HCT116 (cell line): ENCODE measurements at regions not wholly inside any gene's neighbourhood (a gene's known extent, or its start where the extent isn't known, plus 50 kb on each side); places are given as distances from the start of the nearest gene placed in this dataset.

Experiments used
- ATAC-seq: fragments of 200-7000 bp; cut with Tn5 transposase; 2 replicates; pipeline ENCODE4 v1.9.1; 2020; ENCODE audit warnings: mild to moderate bottlenecking, moderate library complexity
- BruUV-seq: library from RNA; stranded (reverse); fragments of 400-500 nt; replicated peaks from 2 replicates; lab custom pipeline; 2021; lab: Mats Ljungman, UMichigan
- CTCF ChIA-PET: fragments of 300-600 bp; sonication (Branson Sonifier 250); formaldehyde crosslinking; loops from one replicate; lab custom pipeline; 2021; ENCODE audit warnings: antibody characterized with exemption; lab: Charles Lee
- POLR2A ChIA-PET: fragments of 300-600, 350-600 bp; sonication (Branson Sonifier 250); formaldehyde crosslinking; loops from one replicate; lab custom pipeline; 2021; ENCODE audit warnings: antibody characterized with exemption; lab: Charles Lee
- RAD21 ChIA-PET, 2 experiments: fragments of 300-600 bp; sonication (Branson Sonifier 250); formaldehyde crosslinking; loops; one replicate each; lab custom pipeline; 2023; ENCODE audit warnings: low total read pairs in 2 of 2; ENCODE audit not compliant: uncharacterized antibody in 2 of 2, unreplicated experiment in 2 of 2, low non-redundant PET in 1 of 2; lab: Charles Lee
- DNase-seq: peaks from one replicate; pipeline ENCODE4 v3.0.0-alpha.2; 2010; ENCODE audit warnings: low read depth, low spot score
- H2AFZ ChIP-seq: fragments of 200-600 bp; shearing (Covaris generic), sonication (generic); 2 replicates; pipeline ENCODE4 v1.6.1; 2017; ENCODE audit warnings: low read depth, mixed run types, mixed read lengths, antibody characterized with exemption, low read length; ENCODE audit not compliant: poor library complexity, severe bottlenecking
- H3K27ac ChIP-seq: 2 replicates; pipeline ENCODE4 v1.5.1; 2012; ENCODE audit warnings: low read depth, low read length
- H3K27me3 ChIP-seq: fragments of 200-600 bp; sonication (generic); 2 replicates; pipeline ENCODE4 v1.6.1; 2016; ENCODE audit warnings: mixed run types, low read length, mixed read lengths; ENCODE audit not compliant: insufficient read depth
- H3K36me3 ChIP-seq, 2 experiments: fragments of 200-500 bp in 1 of 2; fragments of 200-600 bp in 1 of 2; sonication (Bioruptor generic) in 1 of 2; sonication (generic) in 1 of 2; 2 replicates each; pipeline versions ENCODE4 v1.5.1 to v1.6.1; 2014 to 2016; ENCODE audit warnings: low read length in 2 of 2, inconsistent platforms in 1 of 2, mixed read lengths in 1 of 2, mixed run types in 1 of 2; ENCODE audit not compliant: insufficient read depth in 2 of 2, control insufficient read depth in 1 of 2
- H3K4me1 ChIP-seq, 2 experiments: fragments of 200-600 bp in 1 of 2; sonication (generic) in 1 of 2; 2 replicates each; pipeline versions ENCODE4 v1.5.1 to v1.6.1; 2012 to 2017; ENCODE audit warnings: low read length in 2 of 2, inconsistent platforms in 1 of 2, mild to moderate bottlenecking in 1 of 2, mixed read lengths in 1 of 2, mixed run types in 1 of 2, moderate library complexity in 1 of 2; ENCODE audit not compliant: insufficient read depth in 2 of 2, control insufficient read depth in 1 of 2
- H3K4me2 ChIP-seq: fragments of 200-600 bp; sonication (generic); 2 replicates; pipeline ENCODE4 v1.6.1; 2017; ENCODE audit warnings: mixed run types, low read length, mixed read lengths
- H3K4me3 ChIP-seq, 2 experiments: fragments of 200-600 bp in 1 of 2; sonication (generic) in 1 of 2; replicated peaks in 1 of 2; 2 replicates each; pipeline ENCODE4 v1.5.1; 2011 to 2016; ENCODE audit warnings: low read length in 2 of 2, control low read depth in 1 of 2, low read depth in 1 of 2, mild to moderate bottlenecking in 1 of 2, mixed read lengths in 1 of 2, mixed run types in 1 of 2
- H3K79me2 ChIP-seq: fragments of 200-600 bp; sonication (generic); 2 replicates; pipeline ENCODE4 v1.6.1; 2017; ENCODE audit warnings: mild to moderate bottlenecking, mixed run types, low read length, moderate library complexity, mixed read lengths; ENCODE audit not compliant: insufficient read depth
- H3K9ac ChIP-seq: fragments of 200-600 bp; sonication (generic); 2 replicates; pipeline ENCODE4 v1.6.1; 2016; ENCODE audit warnings: low read length, mixed read lengths
- H3K9me2 ChIP-seq: fragments of 200-600 bp; sonication (generic), shearing (Covaris generic); 2 replicates; pipeline ENCODE4 v1.6.1; 2017; ENCODE audit warnings: mixed run types, mild to moderate bottlenecking, moderate library complexity; ENCODE audit not compliant: insufficient read depth
- H3K9me3 ChIP-seq, 2 experiments: fragments of 200-500 bp in 1 of 2; fragments of 200-600 bp in 1 of 2; sonication (Bioruptor generic) in 1 of 2; sonication (generic) in 1 of 2; 2 replicates each; pipeline ENCODE4 v1.6.1; 2014 to 2017; ENCODE audit warnings: low read length in 2 of 2, mixed read lengths in 2 of 2, inconsistent platforms in 1 of 2, low read depth in 1 of 2, mild to moderate bottlenecking in 1 of 2, mixed run types in 1 of 2, moderate library complexity in 1 of 2; ENCODE audit not compliant: control insufficient read depth in 1 of 2, insufficient read depth in 1 of 2
- H4K20me1 ChIP-seq: fragments of 200-600 bp; sonication (generic), shearing (Covaris generic); 2 replicates; pipeline ENCODE4 v1.6.1; 2017; ENCODE audit warnings: mixed run types, mild to moderate bottlenecking, moderate library complexity; ENCODE audit not compliant: insufficient read depth
- CBX3 ChIP-seq: IDR thresholded peaks from 2 replicates; pipeline ENCODE4 v1.6.1; 2012; ENCODE audit warnings: low read depth
- ELF1 ChIP-seq: IDR thresholded peaks from 2 replicates; pipeline ENCODE4 v1.6.1; 2012; ENCODE audit warnings: low read depth, borderline replicate concordance
- FOSL1 ChIP-seq: IDR thresholded peaks from 2 replicates; pipeline ENCODE4 v1.6.1; 2012; ENCODE audit warnings: low read depth
- POLR2A ChIP-seq: IDR thresholded peaks from 2 replicates; pipeline ENCODE4 v1.7.0; 2011; ENCODE audit warnings: borderline replicate concordance; ENCODE audit not compliant: insufficient read depth, insufficient read length; ENCODE audit errors: extremely low read depth
- POLR2AphosphoS5 ChIP-seq: IDR thresholded peaks from 2 replicates; pipeline ENCODE4 v1.6.1; 2011; ENCODE audit warnings: mild to moderate bottlenecking, low read depth, low read length, moderate library complexity
- RAD21 ChIP-seq: IDR thresholded peaks from 2 replicates; pipeline ENCODE4 v1.6.1; 2012; ENCODE audit warnings: low read depth, mild to moderate bottlenecking
- SIN3A ChIP-seq: IDR thresholded peaks from 2 replicates; pipeline ENCODE4 v1.6.1; 2012; ENCODE audit warnings: low read depth
- TCF7L2 ChIP-seq: IDR thresholded peaks from 2 replicates; pipeline ENCODE4 v1.7.0; 2011; ENCODE audit warnings: borderline replicate concordance, inconsistent platforms; ENCODE audit not compliant: insufficient read depth, insufficient read length; ENCODE audit errors: extremely low read depth
- ZNF274 ChIP-seq: fragments of 200-500 bp; sonication (Bioruptor generic); IDR thresholded peaks from 2 replicates; pipeline ENCODE4 v1.6.1; 2014; ENCODE audit warnings: mild to moderate bottlenecking, low read depth, low read length, inconsistent platforms
- intact Hi-C: fragments of 100-400 bp; cut with micrococcal nuclease; formaldehyde crosslinking; loops from 2 replicates; pipeline ENCODE4 v1.10.0; 2022
- TF ChIP-seq, protein P1 (sequence below): IDR thresholded peaks from 2 replicates; pipeline ENCODE4 v1.6.1; 2011; ENCODE audit warnings: mild to moderate bottlenecking, low read length, moderate library complexity; ENCODE audit not compliant: insufficient replicate concordance; ENCODE audit errors: extremely low read depth
- TF ChIP-seq, protein P2 (sequence below): IDR thresholded peaks from 2 replicates; pipeline ENCODE4 v1.6.1; 2012
- TF ChIP-seq, protein P3 (sequence below): IDR thresholded peaks from 2 replicates; pipeline ENCODE4 v1.6.1; 2012; ENCODE audit warnings: low read depth

DNA sequence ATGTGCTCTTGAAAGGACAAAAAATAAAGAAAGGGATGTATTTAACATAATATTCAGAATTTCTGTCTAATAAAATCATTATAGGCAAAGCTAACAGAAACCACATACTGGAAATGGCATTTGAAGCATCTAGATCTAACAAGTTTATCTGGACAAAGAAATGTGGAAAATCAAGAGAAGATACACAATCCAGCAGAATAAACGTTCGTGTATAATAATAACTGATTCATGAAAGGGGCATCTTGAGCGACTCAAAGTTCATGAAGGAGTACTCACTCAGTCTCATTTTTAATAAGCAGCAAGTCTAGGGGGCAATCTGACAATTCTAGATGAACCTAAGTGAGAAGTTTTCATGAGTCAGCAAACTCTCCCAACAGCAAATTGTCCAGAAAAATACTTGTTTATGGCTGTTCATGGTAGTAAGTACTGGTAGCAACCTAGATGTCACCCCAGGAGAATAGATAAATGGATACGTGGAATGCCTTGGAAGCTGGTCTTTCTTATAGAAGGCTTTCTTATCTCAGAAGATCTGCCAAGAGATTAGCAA lies 541.8 kb downstream of the INHBA start (continued):
- TF ChIP-seq, protein P1, sequence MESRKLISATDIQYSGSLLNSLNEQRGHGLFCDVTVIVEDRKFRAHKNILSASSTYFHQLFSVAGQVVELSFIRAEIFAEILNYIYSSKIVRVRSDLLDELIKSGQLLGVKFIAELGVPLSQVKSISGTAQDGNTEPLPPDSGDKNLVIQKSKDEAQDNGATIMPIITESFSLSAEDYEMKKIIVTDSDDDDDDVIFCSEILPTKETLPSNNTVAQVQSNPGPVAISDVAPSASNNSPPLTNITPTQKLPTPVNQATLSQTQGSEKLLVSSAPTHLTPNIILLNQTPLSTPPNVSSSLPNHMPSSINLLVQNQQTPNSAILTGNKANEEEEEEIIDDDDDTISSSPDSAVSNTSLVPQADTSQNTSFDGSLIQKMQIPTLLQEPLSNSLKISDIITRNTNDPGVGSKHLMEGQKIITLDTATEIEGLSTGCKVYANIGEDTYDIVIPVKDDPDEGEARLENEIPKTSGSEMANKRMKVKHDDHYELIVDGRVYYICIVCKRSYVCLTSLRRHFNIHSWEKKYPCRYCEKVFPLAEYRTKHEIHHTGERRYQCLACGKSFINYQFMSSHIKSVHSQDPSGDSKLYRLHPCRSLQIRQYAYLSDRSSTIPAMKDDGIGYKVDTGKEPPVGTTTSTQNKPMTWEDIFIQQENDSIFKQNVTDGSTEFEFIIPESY: no peak
- no peak for TF ChIP-seq CBX3

DNA sequence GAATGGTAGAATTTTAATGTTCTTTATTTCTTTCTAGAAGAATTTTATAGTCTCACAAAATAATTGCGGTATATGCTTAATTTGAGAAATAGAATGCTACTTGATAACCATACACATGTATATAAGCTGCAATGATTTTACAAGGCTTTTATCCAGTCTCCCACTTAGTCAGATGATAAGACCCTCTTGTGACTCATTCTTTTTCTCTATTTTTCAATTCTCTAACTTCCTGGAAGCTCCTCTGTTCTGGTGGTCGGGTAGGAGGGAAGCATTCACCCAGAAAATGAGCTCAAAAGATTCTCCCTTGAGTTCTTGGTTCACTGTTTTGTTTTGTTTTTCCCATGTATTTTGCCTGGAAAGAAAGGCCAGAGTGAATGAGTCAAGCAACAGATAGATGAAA lies 546.6 kb downstream of the INHBA start:
- ATAC-seq (no peak), DNase-seq (no peak)
- TF ChIP-seq, protein P2, sequence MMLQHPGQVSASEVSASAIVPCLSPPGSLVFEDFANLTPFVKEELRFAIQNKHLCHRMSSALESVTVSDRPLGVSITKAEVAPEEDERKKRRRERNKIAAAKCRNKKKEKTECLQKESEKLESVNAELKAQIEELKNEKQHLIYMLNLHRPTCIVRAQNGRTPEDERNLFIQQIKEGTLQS: no peak
- TF ChIP-seq POLR2AphosphoS5 (no peak), TCF7L2 (no peak), SIN3A (no peak), RAD21 (no peak), FOSL1 (no peak), ELF1 (no peak), POLR2A (no peak), ZNF274 (no peak)
- TF ChIP-seq, protein P3, sequence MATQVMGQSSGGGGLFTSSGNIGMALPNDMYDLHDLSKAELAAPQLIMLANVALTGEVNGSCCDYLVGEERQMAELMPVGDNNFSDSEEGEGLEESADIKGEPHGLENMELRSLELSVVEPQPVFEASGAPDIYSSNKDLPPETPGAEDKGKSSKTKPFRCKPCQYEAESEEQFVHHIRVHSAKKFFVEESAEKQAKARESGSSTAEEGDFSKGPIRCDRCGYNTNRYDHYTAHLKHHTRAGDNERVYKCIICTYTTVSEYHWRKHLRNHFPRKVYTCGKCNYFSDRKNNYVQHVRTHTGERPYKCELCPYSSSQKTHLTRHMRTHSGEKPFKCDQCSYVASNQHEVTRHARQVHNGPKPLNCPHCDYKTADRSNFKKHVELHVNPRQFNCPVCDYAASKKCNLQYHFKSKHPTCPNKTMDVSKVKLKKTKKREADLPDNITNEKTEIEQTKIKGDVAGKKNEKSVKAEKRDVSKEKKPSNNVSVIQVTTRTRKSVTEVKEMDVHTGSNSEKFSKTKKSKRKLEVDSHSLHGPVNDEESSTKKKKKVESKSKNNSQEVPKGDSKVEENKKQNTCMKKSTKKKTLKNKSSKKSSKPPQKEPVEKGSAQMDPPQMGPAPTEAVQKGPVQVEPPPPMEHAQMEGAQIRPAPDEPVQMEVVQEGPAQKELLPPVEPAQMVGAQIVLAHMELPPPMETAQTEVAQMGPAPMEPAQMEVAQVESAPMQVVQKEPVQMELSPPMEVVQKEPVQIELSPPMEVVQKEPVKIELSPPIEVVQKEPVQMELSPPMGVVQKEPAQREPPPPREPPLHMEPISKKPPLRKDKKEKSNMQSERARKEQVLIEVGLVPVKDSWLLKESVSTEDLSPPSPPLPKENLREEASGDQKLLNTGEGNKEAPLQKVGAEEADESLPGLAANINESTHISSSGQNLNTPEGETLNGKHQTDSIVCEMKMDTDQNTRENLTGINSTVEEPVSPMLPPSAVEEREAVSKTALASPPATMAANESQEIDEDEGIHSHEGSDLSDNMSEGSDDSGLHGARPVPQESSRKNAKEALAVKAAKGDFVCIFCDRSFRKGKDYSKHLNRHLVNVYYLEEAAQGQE: no peak
- no peak overlapping the region for H3K27ac ChIP-seq
- H3K27me3 ChIP-seq: no peaks in the 10 kb centered on the region
- no peak overlapping the region for H2AFZ ChIP-seq
- H3K79me2 ChIP-seq: no peaks in the 10 kb centered on the region
- H3K4me1 ChIP-seq: no peaks in the 10 kb centered on the region
- no peaks in the 10 kb centered on the region for H3K9me2 ChIP-seq
- RAD21 ChIA-PET: no interaction called here
- CTCF ChIA-PET: no interaction called here
- POLR2A ChIA-PET: no interaction called here
- intact Hi-C loops: no loop called here
- no TSS peak for BruUV-seq
- H3K36me3 ChIP-seq: no peaks in the 10 kb centered on the region
- H3K4me3 ChIP-seq: no peak overlapping the region
- no peaks in the 10 kb centered on the region for H3K9me3 ChIP-seq
- no peak overlapping the region for H3K9ac ChIP-seq
- H3K4me2 ChIP-seq: no peak overlapping the region
- no peaks in the 10 kb centered on the region for H4K20me1 ChIP-seq
